NOMO-1 (cell line): ENCODE measurements at regions not wholly inside any gene's neighbourhood (a gene's known extent, or its start where the extent isn't known, plus 50 kb on each side); places are given as distances from the start of the nearest gene placed in this dataset.
"Not testable (repeated sequence)": the region's sequence is repeated elsewhere in the genome, so short reads cannot be mapped to it uniquely, and the experiment has no call there.

Experiments
- DNase-seq, 2 experiments: peaks; one replicate each; lab custom pipeline; 2025; ENCODE audit not compliant: unreplicated experiment in 2 of 2; lab: John Stamatoyannopoulos, UW

GRCh38 chr16:17566656-17567450 is 96.1 kb upstream of the XYLT1 start:
- DNase-seq = no peak

GRCh38 chr16:17566075-17566474 is 95.3 kb upstream of the XYLT1 start:
- no peak for DNase-seq

- DNase-seq = no peak
These were observed 94.8 kb upstream of the XYLT1 start for GRCh38 chr16:17565605-17566004.

GRCh38 chr16:17564856-17565255 is 94.1 kb upstream of the XYLT1 start:
- no peak for DNase-seq

- no peak for DNase-seq
These were observed 92.7 kb upstream of the XYLT1 start for GRCh38 chr16:17563323-17564091.

GRCh38 chr16:17561056-17561455 is 90.3 kb upstream of the XYLT1 start:
- no peak for DNase-seq

GRCh38 chr16:17560548-17560947 is 89.8 kb upstream of the XYLT1 start:
- no peak for DNase-seq

- DNase-seq = no peak
These were observed 88.6 kb upstream of the XYLT1 start for GRCh38 chr16:17559394-17559793.

- DNase-seq = peak in 1 of 2 experiments; percentile 5
These were observed 87.2 kb upstream of the XYLT1 start for GRCh38 chr16:17557949-17558348.

- no peak for DNase-seq
These were observed 86.7 kb upstream of the XYLT1 start for GRCh38 chr16:17557480-17557879.

GRCh38 chr16:17556276-17557052 is 85.7 kb upstream of the XYLT1 start:
- no peak for DNase-seq

- no peak for DNase-seq
These were observed 84.4 kb upstream of the XYLT1 start for GRCh38 chr16:17555176-17555575.

GRCh38 chr16:17552351-17552750 is 81.6 kb upstream of the XYLT1 start:
- no peak for DNase-seq

GRCh38 chr16:17551682-17552081 is 80.9 kb upstream of the XYLT1 start:
- not testable (repeated sequence) for DNase-seq

GRCh38 chr16:17548825-17549224 is 78.1 kb upstream of the XYLT1 start:
- no peak for DNase-seq

GRCh38 chr16:17544785-17545184 is 74.0 kb upstream of the XYLT1 start:
- no peak for DNase-seq

- no peak for DNase-seq
These were observed 73.5 kb upstream of the XYLT1 start for GRCh38 chr16:17544304-17544703.

- no peak for DNase-seq
These were observed 72.3 kb upstream of the XYLT1 start for GRCh38 chr16:17543073-17543472.

GRCh38 chr16:17541324-17541723 is 70.6 kb upstream of the XYLT1 start:
- no peak for DNase-seq

- no peak for DNase-seq
These were observed 68.2 kb upstream of the XYLT1 start for GRCh38 chr16:17538927-17539326.

- DNase-seq = no peak
These were observed 61.7 kb upstream of the XYLT1 start for GRCh38 chr16:17532338-17532995.
